Progenitor cell of endocrine pancreas (in vitro differentiated cells): ENCODE measurements at regions not wholly inside any gene's neighbourhood (a gene's known extent, or its start where the extent isn't known, plus 50 kb on each side); places are given as distances from the start of the nearest gene placed in this dataset.
"Not testable (repeated sequence)": the region's sequence is repeated elsewhere in the genome, so short reads cannot be mapped to it uniquely, and the experiment has no call there.

ENCODE experiments used
- DNase-seq: peaks from one replicate; pipeline ENCODE4 v3.0.0; 2021; ENCODE audit warnings: low spot score; ENCODE audit not compliant: unreplicated experiment
- H3K27ac Mint-ChIP-seq: 2 replicates; pipeline ENCODE4 v1.8.0; 2021; ENCODE audit warnings: mild to moderate bottlenecking, moderate library complexity, mixed read lengths
- H3K27me3 Mint-ChIP-seq: 2 replicates; pipeline ENCODE4 v1.8.0; 2021; ENCODE audit warnings: mixed read lengths
- H3K36me3 Mint-ChIP-seq: 2 replicates; pipeline ENCODE4 v1.8.0; 2022; ENCODE audit warnings: mixed read lengths; ENCODE audit not compliant: insufficient read depth
- H3K4me1 Mint-ChIP-seq: 2 replicates; pipeline ENCODE4 v1.8.0; 2021; ENCODE audit warnings: low read depth, mixed read lengths
- H3K4me3 Mint-ChIP-seq: 2 replicates; pipeline ENCODE4 v1.8.0; 2021; ENCODE audit warnings: low read depth, mild to moderate bottlenecking, moderate library complexity, mixed read lengths
- H3K9me3 Mint-ChIP-seq: 2 replicates; pipeline ENCODE4 v1.8.0; 2021; ENCODE audit warnings: low read depth, mixed read lengths
- TF ChIP-seq, protein P1 (sequence below): fragments of 200-600 bp; sonication (generic); IDR thresholded peaks from one replicate; pipeline ENCODE4 v1.5.0; 2021; ENCODE audit warnings: antibody characterized with exemption, mild to moderate bottlenecking; ENCODE audit not compliant: unreplicated experiment

DNA sequence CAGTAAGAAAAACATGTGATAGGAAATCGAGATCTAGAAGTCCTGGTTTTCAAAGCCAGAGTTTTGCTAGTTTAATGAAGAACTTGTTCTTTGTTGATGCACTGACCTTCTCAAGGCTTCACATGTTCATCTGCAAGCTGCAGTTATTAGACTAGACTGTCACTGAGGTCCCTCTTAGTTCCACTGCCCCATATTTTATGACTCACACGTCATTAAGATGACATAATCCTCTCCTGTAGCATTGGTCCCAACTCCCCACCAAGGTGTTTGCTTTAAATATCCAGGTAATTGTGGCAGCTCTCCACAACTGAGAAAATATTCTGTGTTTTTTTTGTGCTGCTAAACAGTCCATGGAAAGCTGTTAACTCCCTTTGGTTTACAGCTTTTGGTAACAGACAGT lies 149.7 kb downstream of the MREG start:
- TF ChIP-seq, protein P1, sequence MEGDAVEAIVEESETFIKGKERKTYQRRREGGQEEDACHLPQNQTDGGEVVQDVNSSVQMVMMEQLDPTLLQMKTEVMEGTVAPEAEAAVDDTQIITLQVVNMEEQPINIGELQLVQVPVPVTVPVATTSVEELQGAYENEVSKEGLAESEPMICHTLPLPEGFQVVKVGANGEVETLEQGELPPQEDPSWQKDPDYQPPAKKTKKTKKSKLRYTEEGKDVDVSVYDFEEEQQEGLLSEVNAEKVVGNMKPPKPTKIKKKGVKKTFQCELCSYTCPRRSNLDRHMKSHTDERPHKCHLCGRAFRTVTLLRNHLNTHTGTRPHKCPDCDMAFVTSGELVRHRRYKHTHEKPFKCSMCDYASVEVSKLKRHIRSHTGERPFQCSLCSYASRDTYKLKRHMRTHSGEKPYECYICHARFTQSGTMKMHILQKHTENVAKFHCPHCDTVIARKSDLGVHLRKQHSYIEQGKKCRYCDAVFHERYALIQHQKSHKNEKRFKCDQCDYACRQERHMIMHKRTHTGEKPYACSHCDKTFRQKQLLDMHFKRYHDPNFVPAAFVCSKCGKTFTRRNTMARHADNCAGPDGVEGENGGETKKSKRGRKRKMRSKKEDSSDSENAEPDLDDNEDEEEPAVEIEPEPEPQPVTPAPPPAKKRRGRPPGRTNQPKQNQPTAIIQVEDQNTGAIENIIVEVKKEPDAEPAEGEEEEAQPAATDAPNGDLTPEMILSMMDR = no peak
- DNase-seq = no peak
- no peak overlapping the region for H3K4me3 Mint-ChIP-seq
- peaks cover 3% of the 10 kb centered on the region for H3K4me1 Mint-ChIP-seq
- no peaks in the 10 kb centered on the region for H3K27me3 Mint-ChIP-seq
- no peaks in the 10 kb centered on the region for H3K36me3 Mint-ChIP-seq
- peaks cover 5% of the 10 kb centered on the region for H3K9me3 Mint-ChIP-seq
- H3K27ac Mint-ChIP-seq = no peak overlapping the region

DNA sequence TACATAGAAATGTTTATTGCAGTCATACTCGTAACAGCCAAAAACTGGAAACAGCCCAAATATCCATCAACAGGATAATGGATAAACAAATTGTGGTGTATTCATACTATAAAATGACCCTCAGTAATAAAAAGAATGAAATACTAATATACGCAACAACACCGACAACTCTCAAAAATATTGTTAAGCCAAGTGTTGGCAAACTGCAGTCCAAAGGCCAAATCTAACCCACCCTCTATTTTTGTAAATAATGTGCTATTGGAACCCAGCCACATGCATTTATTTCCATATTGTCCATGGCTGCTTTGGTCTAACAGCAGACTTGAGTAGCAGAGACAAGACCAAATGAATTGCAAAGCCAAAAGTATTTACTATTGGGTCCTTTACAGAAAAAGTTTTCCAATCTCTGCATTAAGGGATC lies 151.0 kb downstream of the MREG start:
- H3K4me1 Mint-ChIP-seq = peaks cover 4% of the 10 kb centered on the region
- TF ChIP-seq, protein P1 = no peak
- DNase-seq = no peak

DNA sequence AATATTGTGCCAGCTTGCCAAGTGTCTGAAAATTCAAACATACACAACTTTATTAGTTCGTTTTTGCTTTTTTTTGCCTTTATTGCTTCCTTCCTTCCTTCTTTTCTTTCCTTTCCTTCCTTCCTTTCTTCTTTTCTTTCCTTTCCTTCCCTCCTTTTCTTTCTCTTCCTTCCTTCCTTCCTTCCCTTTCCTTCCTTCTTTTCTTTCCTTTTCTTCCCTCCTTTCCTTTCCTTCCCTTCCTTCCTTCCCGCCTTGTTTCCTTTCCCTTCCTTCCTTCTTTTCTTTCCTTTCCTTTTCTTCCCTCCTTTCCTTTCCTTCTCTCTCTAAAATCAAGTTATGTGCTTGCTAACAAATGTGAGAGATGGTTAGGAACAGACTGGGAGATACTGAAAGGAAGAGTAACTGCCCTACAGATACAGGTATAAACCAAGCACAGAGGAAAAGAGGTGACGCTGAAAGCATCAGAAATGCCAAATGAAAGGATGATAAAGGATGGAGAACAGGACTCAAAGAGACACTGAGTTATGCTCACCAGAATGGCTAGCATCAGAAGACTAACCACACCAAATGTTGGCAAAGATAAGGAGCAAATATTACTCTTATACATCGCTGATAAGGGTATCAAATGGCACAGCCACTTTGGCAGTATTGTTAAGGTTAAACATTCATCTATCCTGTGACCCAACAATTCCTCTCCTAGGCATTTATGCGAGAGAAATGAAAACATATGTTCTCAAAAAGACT lies 151.6 kb downstream of the MREG start:
- Mint-ChIP-seq H3K27ac (no peak overlapping the region), H3K36me3 (no peaks in the 10 kb centered on the region), H3K27me3 (no peaks in the 10 kb centered on the region), H3K4me3 (no peak overlapping the region), H3K9me3 (peaks cover 5% of the 10 kb centered on the region), H3K4me1 (peaks cover 4% of the 10 kb centered on the region)
- TF ChIP-seq, protein P1 = no peak
- no peak for DNase-seq

More for the DNA sequence above, 151.0 kb downstream of the MREG start:
- Mint-ChIP-seq H3K36me3 (no peaks in the 10 kb centered on the region), H3K27me3 (no peaks in the 10 kb centered on the region), H3K27ac (no peak overlapping the region), H3K4me3 (no peak overlapping the region), H3K9me3 (peaks cover 5% of the 10 kb centered on the region)

DNA sequence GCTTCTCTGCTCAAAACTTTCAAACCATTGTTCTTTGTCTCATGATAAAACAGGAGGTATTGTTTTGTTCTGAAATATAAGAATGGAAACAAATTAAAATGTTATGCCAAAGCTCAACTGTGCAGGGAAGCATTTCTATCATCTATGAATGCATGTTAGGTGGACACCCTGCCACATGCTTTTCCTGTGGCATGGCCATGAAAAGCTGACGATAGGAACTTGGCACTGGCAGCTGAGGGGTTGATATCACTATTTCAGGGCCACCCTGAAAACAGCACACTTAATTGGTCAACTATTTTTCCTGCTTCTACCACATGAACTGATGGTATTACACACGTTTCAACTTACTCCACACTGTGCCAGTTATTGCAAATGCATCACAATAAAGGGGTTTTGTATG lies 157.3 kb downstream of the MREG start:
- peaks cover 16% of the 10 kb centered on the region for H3K9me3 Mint-ChIP-seq
- H3K27me3 Mint-ChIP-seq = no peaks in the 10 kb centered on the region
- TF ChIP-seq, protein P1 = no peak
- DNase-seq = no peak
- H3K4me3 Mint-ChIP-seq = no peak overlapping the region
- H3K27ac Mint-ChIP-seq = no peak overlapping the region
- peaks cover 1% of the 10 kb centered on the region for H3K4me1 Mint-ChIP-seq
- H3K36me3 Mint-ChIP-seq = no peaks in the 10 kb centered on the region

DNA sequence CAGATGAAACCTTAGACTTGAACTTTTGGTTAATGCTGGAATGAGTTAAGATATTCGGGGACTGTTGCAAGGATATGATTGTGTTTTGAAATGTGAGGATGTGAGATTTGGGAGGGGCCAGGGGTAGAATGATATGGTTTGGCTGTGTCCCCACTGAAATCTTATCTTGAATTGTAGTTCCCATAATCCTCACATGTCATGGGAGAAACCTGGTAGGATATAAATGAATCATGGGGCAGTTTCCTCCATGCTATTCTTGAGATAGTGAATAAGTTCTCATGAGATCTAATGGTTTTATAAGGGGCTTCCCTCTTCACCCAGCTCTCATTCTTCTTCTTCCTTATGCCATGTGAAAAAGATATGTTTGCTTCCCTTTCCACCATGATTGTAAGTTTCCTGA lies 158.0 kb downstream of the MREG start:
- not testable (repeated sequence) for DNase-seq, H3K36me3 Mint-ChIP-seq, H3K27me3 Mint-ChIP-seq, H3K4me1 Mint-ChIP-seq, H3K27ac Mint-ChIP-seq, H3K4me3 Mint-ChIP-seq
- peaks cover 16% of the 10 kb centered on the region for H3K9me3 Mint-ChIP-seq

DNA sequence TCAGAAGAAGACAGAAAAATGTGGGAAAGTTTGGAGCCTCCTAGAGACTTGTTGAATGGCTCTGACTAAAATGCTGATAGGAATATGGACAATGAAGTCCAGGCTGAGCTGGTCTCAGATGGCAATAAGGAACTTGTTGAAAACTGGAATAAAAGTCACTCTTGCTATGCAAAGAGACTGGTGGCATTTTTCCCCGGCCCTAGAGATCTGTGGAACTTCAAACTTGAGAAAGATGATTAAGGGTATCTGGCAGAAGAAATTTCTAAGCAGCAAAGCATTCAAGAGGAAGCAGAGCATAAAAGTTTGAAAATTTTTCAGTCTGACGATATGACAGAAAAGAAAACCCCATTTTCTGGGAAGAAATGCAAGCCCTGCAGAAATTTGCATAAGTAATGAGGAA lies 159.3 kb downstream of the MREG start:
- Mint-ChIP-seq H3K36me3 (no peaks in the 10 kb centered on the region), H3K4me3 (no peak overlapping the region), H3K4me1 (peaks cover 3% of the 10 kb centered on the region), H3K27ac (no peak overlapping the region), H3K27me3 (no peaks in the 10 kb centered on the region), H3K9me3 (peaks cover 10% of the 10 kb centered on the region)
- TF ChIP-seq, protein P1 = no peak
- DNase-seq = no peak
